PC-9 (cell line): ENCODE measurements at regions not wholly inside any gene's neighbourhood (a gene's known extent, or its start where the extent isn't known, plus 50 kb on each side); places are given as distances from the start of the nearest gene placed in this dataset.

Source experiments
- BruUV-seq: library from RNA; stranded (reverse); fragments of 400-500 nt; replicated peaks from 2 replicates; lab custom pipeline; 2021; lab: Mats Ljungman, UMichigan
- CTCF ChIA-PET: fragments of 300-600 bp; sonication (Branson Sonifier 250); formaldehyde crosslinking; loops from one replicate; lab custom pipeline; 2022; ENCODE audit warnings: antibody characterized with exemption; lab: Charles Lee
- POLR2A ChIA-PET: fragments of 300-600 bp; sonication (Branson Sonifier 250); formaldehyde crosslinking; loops from one replicate; lab custom pipeline; 2022; ENCODE audit warnings: antibody characterized with exemption; ENCODE audit not compliant: unreplicated experiment; lab: Charles Lee
- DNase-seq, 2 experiments: peaks; one replicate each; pipeline versions ENCODE4 v3.0.0 to v3.0.0-alpha.2; 2015 to 2022; ENCODE audit warnings: mixed read lengths in 1 of 2
- H2AFZ ChIP-seq: fragments of 200-600 bp; sonication (generic); 2 replicates; pipeline ENCODE4 v1.8.1; 2017; ENCODE audit warnings: antibody characterized with exemption
- H3F3A ChIP-seq: fragments of 200-600 bp; sonication (generic); 2 replicates; pipeline ENCODE4 v1.8.1; 2017; ENCODE audit warnings: antibody characterized with exemption, mild to moderate bottlenecking, low read depth; ENCODE audit not compliant: insufficient read depth
- H3K27ac ChIP-seq: fragments of 200-600 bp; sonication (generic); 2 replicates; pipeline ENCODE4 v1.6.1; 2016; ENCODE audit warnings: mixed run types
- H3K27me3 ChIP-seq: fragments of 200-600 bp; sonication (generic); 2 replicates; pipeline ENCODE4 v1.6.1; 2016; ENCODE audit warnings: low read depth, mixed run types; ENCODE audit not compliant: insufficient read depth
- H3K36me3 ChIP-seq: fragments of 200-600 bp; sonication (generic); 2 replicates; pipeline ENCODE4 v1.6.1; 2016; ENCODE audit warnings: low read depth, mixed run types
- H3K4me1 ChIP-seq: fragments of 200-600 bp; sonication (generic); replicated peaks from 2 replicates; pipeline ENCODE4 v1.6.1; 2016; ENCODE audit warnings: mixed run types; ENCODE audit not compliant: insufficient read depth
- H3K4me2 ChIP-seq: fragments of 200-600 bp; sonication (generic); 2 replicates; pipeline ENCODE4 v1.6.1; 2017; ENCODE audit warnings: mixed run types
- H3K4me3 ChIP-seq: fragments of 200-600 bp; sonication (generic); 2 replicates; pipeline ENCODE4 v1.6.1; 2016; ENCODE audit warnings: mixed run types
- H3K79me2 ChIP-seq: fragments of 200-600 bp; sonication (generic); 2 replicates; pipeline ENCODE4 v1.6.1; 2017; ENCODE audit warnings: low read depth, mixed run types
- H3K9me2 ChIP-seq: fragments of 200-600 bp; sonication (generic); 2 replicates; pipeline ENCODE4 v1.8.1; 2017; ENCODE audit warnings: mild to moderate bottlenecking; ENCODE audit not compliant: insufficient read depth
- H3K9me3 ChIP-seq: fragments of 200-600 bp; sonication (generic); 2 replicates; pipeline ENCODE4 v1.8.1; 2016; ENCODE audit warnings: low read depth; ENCODE audit not compliant: insufficient read depth
- H4K20me1 ChIP-seq: fragments of 200-600 bp; sonication (generic); 2 replicates; pipeline ENCODE4 v1.8.1; 2017; ENCODE audit not compliant: insufficient read depth
- CTCF ChIP-seq: fragments of 200-600 bp; sonication (generic); conservative IDR thresholded peaks from 2 replicates; pipeline ENCODE4 v1.6.1; 2017; ENCODE audit warnings: mixed run types, antibody characterized with exemption, mild to moderate bottlenecking, moderate library complexity
- EZH2 ChIP-seq: fragments of 200-600 bp; sonication (generic); IDR thresholded peaks from 2 replicates; pipeline ENCODE4 v1.8.0; 2017; ENCODE audit warnings: antibody characterized with exemption, low read depth
- intact Hi-C: fragments of 100-400 bp; cut with micrococcal nuclease; formaldehyde crosslinking; loops from one replicate; pipeline ENCODE4 v1.10.0; 2022; ENCODE audit not compliant: unreplicated experiment

GRCh38 chr6:6919173-6919572 lies 188.6 kb upstream of the RREB1 start:
- Histone ChIP-seq H3K9me3 (no peaks in the 10 kb centered on the region), H3K4me1 (no peaks in the 10 kb centered on the region), H3F3A (no peaks in the 10 kb centered on the region), H3K36me3 (no peaks in the 10 kb centered on the region), H2AFZ (no peak overlapping the region), H3K27ac (no peak overlapping the region), H3K27me3 (no peaks in the 10 kb centered on the region), H3K4me3 (no peak overlapping the region), H3K4me2 (no peak overlapping the region), H3K79me2 (no peaks in the 10 kb centered on the region), H4K20me1 (no peaks in the 10 kb centered on the region), H3K9me2 (no peaks in the 10 kb centered on the region)
- intact Hi-C loops, result no loop called here
- POLR2A ChIA-PET, result no interaction called here
- no peak for TF ChIP-seq EZH2
- TF ChIP-seq CTCF, result no peak
- no TSS peak for BruUV-seq
- CTCF ChIA-PET, result no interaction called here
- no peak for DNase-seq

GRCh38 chr6:6920114-6920986 lies 187.4 kb upstream of the RREB1 start:
- H3K9me3 ChIP-seq, result no peaks in the 10 kb centered on the region
- ChIA-PET CTCF (no interaction called here), POLR2A (no interaction called here)
- H3K79me2 ChIP-seq, result no peaks in the 10 kb centered on the region
- no peak overlapping the region for H3K4me2 ChIP-seq
- H3K4me3 ChIP-seq, result no peak overlapping the region
- no peak for TF ChIP-seq EZH2
- no peak for TF ChIP-seq CTCF
- H3K27ac ChIP-seq, result no peak overlapping the region
- H4K20me1 ChIP-seq, result no peaks in the 10 kb centered on the region
- intact Hi-C loops, result no loop called here
- H3K4me1 ChIP-seq, result no peaks in the 10 kb centered on the region
- no TSS peak for BruUV-seq
- H3F3A ChIP-seq, result no peaks in the 10 kb centered on the region
- DNase-seq, result no peak
- H3K27me3 ChIP-seq, result no peaks in the 10 kb centered on the region
- no peaks in the 10 kb centered on the region for H3K36me3 ChIP-seq
- H2AFZ ChIP-seq, result no peak overlapping the region
- no peaks in the 10 kb centered on the region for H3K9me2 ChIP-seq

GRCh38 chr6:6920987-6921313 lies 186.8 kb upstream of the RREB1 start:
- DNase-seq, result no peak
- no peaks in the 10 kb centered on the region for H3K9me3 ChIP-seq
- no peak overlapping the region for H2AFZ ChIP-seq
- BruUV-seq, result no TSS peak
- no peak overlapping the region for H3K27ac ChIP-seq
- TF ChIP-seq EZH2 (no peak), CTCF (no peak)
- intact Hi-C loops, result no loop called here
- no peaks in the 10 kb centered on the region for H3F3A ChIP-seq
- no peak overlapping the region for H3K4me3 ChIP-seq
- H3K27me3 ChIP-seq, result no peaks in the 10 kb centered on the region
- H3K36me3 ChIP-seq, result no peaks in the 10 kb centered on the region
- no peak overlapping the region for H3K4me2 ChIP-seq
- no peaks in the 10 kb centered on the region for H3K79me2 ChIP-seq
- ChIA-PET POLR2A (no interaction called here), CTCF (no interaction called here)
- no peaks in the 10 kb centered on the region for H3K9me2 ChIP-seq
- no peaks in the 10 kb centered on the region for H4K20me1 ChIP-seq
- no peaks in the 10 kb centered on the region for H3K4me1 ChIP-seq
